Natural killer cell (primary cell): ENCODE measurements at regions not wholly inside any gene's neighbourhood (a gene's known extent, or its start where the extent isn't known, plus 50 kb on each side); places are given as distances from the start of the nearest gene placed in this dataset.

Source experiments
- ATAC-seq, 3 donors: fragments of 150-1000 bp in 2 of 3; fragments of 200-7000 bp in 1 of 3; cut with Tn5 transposase; 1 replicate in 1 of 3; 2 replicates in 2 of 3; pipeline ENCODE4 v1.10.0; 2021; ENCODE audit warnings: mild to moderate bottlenecking in 2 of 3, moderate library complexity in 2 of 3
- DNase-seq, 2 donors: peaks; one replicate each; pipeline versions ENCODE4 v3.0.0 to v3.0.0-alpha.2; 2013 to 2021; ENCODE audit warnings: mixed read lengths in 1 of 2
- H3K27ac ChIP-seq: one replicate; pipeline ENCODE4 v1.5.1; 2013; ENCODE audit warnings: mild to moderate bottlenecking, low read length
- H3K27me3 ChIP-seq: one replicate; pipeline ENCODE4 v1.6.1; 2013; ENCODE audit warnings: low read length; ENCODE audit not compliant: control insufficient read depth, insufficient read depth
- H3K36me3 ChIP-seq: one replicate; pipeline ENCODE4 v1.6.1; 2013; ENCODE audit warnings: low read length; ENCODE audit not compliant: control insufficient read depth, insufficient read depth
- H3K4me1 ChIP-seq: one replicate; pipeline ENCODE4 v1.6.1; 2013; ENCODE audit warnings: low read length; ENCODE audit not compliant: control insufficient read depth, insufficient read depth
- H3K4me3 ChIP-seq: one replicate; pipeline ENCODE4 v1.5.1; 2013; ENCODE audit warnings: low read length
- H3K9me3 ChIP-seq: one replicate; pipeline ENCODE4 v1.6.1; 2013; ENCODE audit warnings: low read length; ENCODE audit not compliant: control insufficient read depth, insufficient read depth
- H3K27ac Mint-ChIP-seq, 2 donors: one replicate each; pipeline ENCODE4 v1.8.0; 2022; ENCODE audit warnings: mild to moderate bottlenecking in 2 of 2, mixed read lengths in 2 of 2, moderate library complexity in 1 of 2
- H3K27me3 Mint-ChIP-seq, 2 donors: one replicate each; pipeline ENCODE4 v1.8.0; 2022; ENCODE audit warnings: low read depth in 2 of 2, mixed read lengths in 2 of 2
- H3K36me3 Mint-ChIP-seq: one replicate; pipeline ENCODE4 v1.8.0; 2022; ENCODE audit warnings: mixed read lengths
- H3K4me1 Mint-ChIP-seq, 2 donors: one replicate each; pipeline ENCODE4 v1.8.0; 2022; ENCODE audit warnings: mixed read lengths in 2 of 2
- H3K4me3 Mint-ChIP-seq: one replicate; pipeline ENCODE4 v1.8.0; 2022; ENCODE audit warnings: mild to moderate bottlenecking, moderate library complexity, mixed read lengths
- H3K9me3 Mint-ChIP-seq, 2 donors: one replicate each; pipeline ENCODE4 v1.8.0; 2022; ENCODE audit warnings: mixed read lengths in 2 of 2
- WGBS: methylation state at CpG from one replicate; pipeline ENCODE4 v1.1.7; 2013; ENCODE audit warnings: missing lambda C conversion rate; ENCODE audit not compliant: insufficient coverage; 5-methylcytosine and 5-hydroxymethylcytosine counted together
- intact Hi-C: fragments of 100-400 bp; cut with micrococcal nuclease; formaldehyde crosslinking; loops from one replicate; pipeline ENCODE4 v1.14.2; 2022
- TF ChIP-seq, protein P1 (sequence below): fragments of 200-600 bp; IDR thresholded peaks from one replicate; pipeline ENCODE4 v1.8.0; 2022; ENCODE audit warnings: antibody characterized with exemption

DNA sequence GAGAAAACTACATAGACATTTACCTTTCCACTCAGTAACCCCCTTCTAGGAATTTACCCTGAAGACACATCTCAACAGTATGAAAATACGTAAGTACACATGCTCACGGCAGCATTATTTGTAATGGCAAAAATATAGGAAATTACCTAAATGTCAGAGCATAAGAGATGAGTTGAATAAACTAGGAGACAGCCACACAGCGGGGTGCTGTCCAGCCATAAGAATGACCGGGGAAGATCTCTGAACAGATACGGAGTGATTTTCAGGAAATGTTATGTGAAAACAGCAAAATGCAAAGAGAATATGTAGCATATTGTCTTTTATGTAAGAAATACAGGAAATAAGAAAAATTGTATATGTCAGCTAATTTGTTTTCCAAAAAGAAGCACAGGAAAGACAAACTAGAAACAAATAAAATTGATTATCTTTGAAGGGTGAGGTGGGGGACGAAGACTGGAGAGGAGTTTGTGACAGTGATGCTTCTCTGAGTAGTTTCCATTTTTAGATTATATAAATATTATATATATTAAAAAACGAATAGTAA lies 195.4 kb downstream of the HAUS1 start:
- peaks cover 32 to 34% of the 10 kb centered on the region in 2 donors for H3K4me1 Mint-ChIP-seq
- no peaks in the 10 kb centered on the region for H3K27me3 ChIP-seq
- ATAC-seq, result no peak
- DNase-seq, result no peak
- H3K36me3 ChIP-seq, result no peaks in the 10 kb centered on the region
- no peak overlapping the region for H3K4me3 Mint-ChIP-seq
- no peaks in the 10 kb centered on the region for H3K9me3 ChIP-seq
- H3K36me3 Mint-ChIP-seq, result no peaks in the 10 kb centered on the region
- H3K27me3 Mint-ChIP-seq, result peaks cover 12 to 14% of the 10 kb centered on the region in 2 donors
- H3K4me1 ChIP-seq, result peaks cover 11% of the 10 kb centered on the region
- TF ChIP-seq, protein P1, sequence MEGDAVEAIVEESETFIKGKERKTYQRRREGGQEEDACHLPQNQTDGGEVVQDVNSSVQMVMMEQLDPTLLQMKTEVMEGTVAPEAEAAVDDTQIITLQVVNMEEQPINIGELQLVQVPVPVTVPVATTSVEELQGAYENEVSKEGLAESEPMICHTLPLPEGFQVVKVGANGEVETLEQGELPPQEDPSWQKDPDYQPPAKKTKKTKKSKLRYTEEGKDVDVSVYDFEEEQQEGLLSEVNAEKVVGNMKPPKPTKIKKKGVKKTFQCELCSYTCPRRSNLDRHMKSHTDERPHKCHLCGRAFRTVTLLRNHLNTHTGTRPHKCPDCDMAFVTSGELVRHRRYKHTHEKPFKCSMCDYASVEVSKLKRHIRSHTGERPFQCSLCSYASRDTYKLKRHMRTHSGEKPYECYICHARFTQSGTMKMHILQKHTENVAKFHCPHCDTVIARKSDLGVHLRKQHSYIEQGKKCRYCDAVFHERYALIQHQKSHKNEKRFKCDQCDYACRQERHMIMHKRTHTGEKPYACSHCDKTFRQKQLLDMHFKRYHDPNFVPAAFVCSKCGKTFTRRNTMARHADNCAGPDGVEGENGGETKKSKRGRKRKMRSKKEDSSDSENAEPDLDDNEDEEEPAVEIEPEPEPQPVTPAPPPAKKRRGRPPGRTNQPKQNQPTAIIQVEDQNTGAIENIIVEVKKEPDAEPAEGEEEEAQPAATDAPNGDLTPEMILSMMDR, result no peak
- H3K27ac Mint-ChIP-seq, result no peak overlapping the region
- WGBS, result 90% methylated on average over 5 of the region's 7 CpGs
- H3K9me3 Mint-ChIP-seq, result no peaks in the 10 kb centered on the region
- intact Hi-C loops, result no loop called here
- H3K4me3 ChIP-seq, result no peak overlapping the region
- H3K27ac ChIP-seq, result no peak overlapping the region

DNA sequence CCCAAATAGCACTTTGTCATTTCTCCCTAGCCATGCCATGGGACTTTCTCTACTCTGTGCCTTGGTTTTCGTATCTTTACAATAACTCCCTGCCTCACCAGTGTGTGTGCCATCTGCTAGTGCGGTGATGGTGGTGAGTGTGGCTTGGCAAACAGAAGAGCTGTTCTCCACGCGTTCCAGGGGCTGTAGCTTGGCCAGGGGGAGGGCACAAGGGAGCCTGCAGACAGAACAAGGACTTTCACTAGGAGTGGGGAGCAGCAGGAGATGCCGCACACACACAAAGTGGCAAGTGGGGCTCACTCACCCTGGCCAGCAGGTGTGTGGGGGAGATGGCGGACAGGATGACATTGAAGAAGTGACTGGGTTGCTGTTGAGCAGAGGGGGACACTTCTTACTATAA lies 196.9 kb downstream of the HAUS1 start:
- 66% methylated on average over 4 of the region's 6 CpGs for whole genome bisulfite sequencing
- no peak for DNase-seq
- no peaks in the 10 kb centered on the region for H3K36me3 ChIP-seq

DNA sequence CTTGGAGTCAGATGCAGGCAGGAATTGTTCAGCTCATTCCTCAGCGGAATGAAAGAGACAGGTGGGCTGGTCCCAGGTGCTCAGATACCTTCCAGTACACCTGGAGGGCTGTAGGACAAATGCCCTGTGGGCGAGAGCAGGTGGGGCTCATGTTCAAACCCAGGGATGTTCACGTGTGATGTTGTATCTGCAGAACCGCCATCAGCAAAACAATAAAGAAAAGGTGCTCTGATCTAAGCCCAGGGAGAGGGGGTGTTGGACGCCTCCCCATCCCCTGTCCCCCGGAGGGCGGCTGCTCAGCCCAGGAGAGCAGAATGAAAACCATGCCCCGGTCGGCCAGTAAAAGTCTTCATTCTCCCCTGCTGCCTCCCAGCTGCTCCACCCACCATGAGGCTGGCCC lies 197.4 kb downstream of the HAUS1 start:
- WGBS, result 85% methylated on average over 9 of the region's 9 CpGs
- H3K4me1 ChIP-seq, result peaks cover 11% of the 10 kb centered on the region
- Mint-ChIP-seq H3K27ac (no peak overlapping the region), H3K36me3 (no peaks in the 10 kb centered on the region), H3K27me3 (peaks cover 12 to 14% of the 10 kb centered on the region in 2 donors), H3K4me1 (peaks cover 26 to 29% of the 10 kb centered on the region in 2 donors), H3K4me3 (no peak overlapping the region), H3K9me3 (no peaks in the 10 kb centered on the region)
- no peaks in the 10 kb centered on the region for H3K27me3 ChIP-seq
- no peak for DNase-seq
- no peaks in the 10 kb centered on the region for H3K9me3 ChIP-seq
- TF ChIP-seq, protein P1, result no peak
- ATAC-seq, result no peak
- H3K4me3 ChIP-seq, result no peak overlapping the region
- H3K27ac ChIP-seq, result no peak overlapping the region
- intact Hi-C loops, result no loop called here
- no peaks in the 10 kb centered on the region for H3K36me3 ChIP-seq

More for the DNA sequence above, 196.9 kb downstream of the HAUS1 start:
- Mint-ChIP-seq H3K9me3 (no peaks in the 10 kb centered on the region), H3K4me1 (peaks cover 31 to 34% of the 10 kb centered on the region in 2 donors), H3K4me3 (no peak overlapping the region), H3K36me3 (no peaks in the 10 kb centered on the region), H3K27ac (no peak overlapping the region), H3K27me3 (peaks cover 12 to 14% of the 10 kb centered on the region in 2 donors)
- TF ChIP-seq, protein P1, result no peak
- Histone ChIP-seq H3K27ac (no peak overlapping the region), H3K4me1 (peaks cover 11% of the 10 kb centered on the region), H3K9me3 (no peaks in the 10 kb centered on the region), H3K27me3 (no peaks in the 10 kb centered on the region), H3K4me3 (no peak overlapping the region)
- no peak for ATAC-seq
- intact Hi-C loops, result no loop called here
